ENCODE measurements at regions not wholly inside any gene's neighbourhood (a gene's known extent, or its start where the extent isn't known, plus 50 kb on each side); places are given as distances from the start of the nearest gene placed in this dataset.
A peak's percentile ranks its signal among the peaks of the same experiment; 100 is the strongest.

- DNase-seq: no peak
- Histone ChIP-seq H2AFZ (ENCODE audit: insufficient read depth, low read length, poor library complexity) (no peak overlapping the region), H3K4me3 (ENCODE audit: low read depth, low read length) (no peak overlapping the region), H2BK5ac (ENCODE audit: low read depth, low read length, poor library complexity) (no peak overlapping the region), H3K4me1 (ENCODE audit: control insufficient read depth in 1 of 2, insufficient read depth in 2 of 2, low read length in 2 of 2) (peaks cover 15 to 20% of the 10 kb centered on the region in 2 experiments), H3K79me1 (ENCODE audit: low read length) (peaks cover 21% of the 10 kb centered on the region), H3K27me3 (ENCODE audit: insufficient read depth, low read length) (no peaks in the 10 kb centered on the region), H3K36me3 (ENCODE audit: control insufficient read depth in 1 of 2, insufficient read depth in 2 of 2, low read length in 2 of 2) (no peaks in the 10 kb centered on the region), H3K4me2 (ENCODE audit: low read length) (no peak overlapping the region), H3K9ac (ENCODE audit: low read length) (no peak overlapping the region), H3K9me3 (ENCODE audit: insufficient read depth, low read depth, low read length) (no peaks in the 10 kb centered on the region), H4K91ac (ENCODE audit: low read depth, low read length) (no peak overlapping the region), H2BK120ac (ENCODE audit: insufficient read depth, low read length, poor library complexity) (no peak overlapping the region), H3K14ac (ENCODE audit: low read length) (no peak overlapping the region), H3K4ac (ENCODE audit: low read depth, low read length) (no peak overlapping the region), H2AK5ac (ENCODE audit: low read length) (no peak overlapping the region), H4K8ac (ENCODE audit: low read depth, low read length) (no peak overlapping the region), H2BK12ac (ENCODE audit: low read length) (no peak overlapping the region), H3K18ac (ENCODE audit: low read length) (no peak overlapping the region), H3K23ac (ENCODE audit: low read length) (no peak overlapping the region), H3K79me2 (ENCODE audit: control insufficient read depth, insufficient read depth, low read length, poor library complexity) (peaks cover 3% of the 10 kb centered on the region), H4K12ac (ENCODE audit: low read depth, low read length) (no peak overlapping the region), H3K27ac (ENCODE audit: low read depth, low read length) (no peak overlapping the region)
- WGBS (ENCODE audit: extremely low coverage, insufficient coverage, insufficient read length): no CpG with 5 or more reads among the region's 4 CpGs
Observed at GRCh38 chr2:217244815-217245214, 385.0 kb upstream of the TNP1 start.

GRCh38 chr2:217242947-217243346 is 383.1 kb upstream of the TNP1 start:
- H3K4me2 ChIP-seq (ENCODE audit: low read length): no peak overlapping the region
- no peak overlapping the region for H3K14ac ChIP-seq (ENCODE audit: low read length)
- no peak overlapping the region for H3K23ac ChIP-seq (ENCODE audit: low read length)
- H2BK120ac ChIP-seq (ENCODE audit: insufficient read depth, low read length, poor library complexity): no peak overlapping the region
- H4K91ac ChIP-seq (ENCODE audit: low read depth, low read length): no peak overlapping the region
- H3K27ac ChIP-seq (ENCODE audit: low read depth, low read length): no peak overlapping the region
- H3K4ac ChIP-seq (ENCODE audit: low read depth, low read length): no peak overlapping the region
- H3K4me1 ChIP-seq (ENCODE audit: control insufficient read depth in 1 of 2, insufficient read depth in 2 of 2, low read length in 2 of 2): peaks cover 4 to 9% of the 10 kb centered on the region in 2 experiments
- H3K18ac ChIP-seq (ENCODE audit: low read length): no peak overlapping the region
- H2BK5ac ChIP-seq (ENCODE audit: low read depth, low read length, poor library complexity): no peak overlapping the region
- H3K9me3 ChIP-seq (ENCODE audit: insufficient read depth, low read depth, low read length): no peaks in the 10 kb centered on the region
- no peak overlapping the region for H3K4me3 ChIP-seq (ENCODE audit: low read depth, low read length)
- H2AFZ ChIP-seq (ENCODE audit: insufficient read depth, low read length, poor library complexity): no peak overlapping the region
- H2AK5ac ChIP-seq (ENCODE audit: low read length): no peak overlapping the region
- no peak overlapping the region for H3K9ac ChIP-seq (ENCODE audit: low read length)
- H3K79me2 ChIP-seq (ENCODE audit: control insufficient read depth, insufficient read depth, low read length, poor library complexity): no peaks in the 10 kb centered on the region
- H3K36me3 ChIP-seq (ENCODE audit: control insufficient read depth in 1 of 2, insufficient read depth in 2 of 2, low read length in 2 of 2): no peaks in the 10 kb centered on the region
- no peaks in the 10 kb centered on the region for H3K27me3 ChIP-seq (ENCODE audit: insufficient read depth, low read length)
- peaks cover 9% of the 10 kb centered on the region for H3K79me1 ChIP-seq (ENCODE audit: low read length)
- no peak overlapping the region for H4K8ac ChIP-seq (ENCODE audit: low read depth, low read length)
- no peak for DNase-seq
- no peak overlapping the region for H2BK12ac ChIP-seq (ENCODE audit: low read length)
- WGBS (ENCODE audit: extremely low coverage, insufficient coverage, insufficient read length): no CpG with 5 or more reads among the region's 3 CpGs
- H4K12ac ChIP-seq (ENCODE audit: low read depth, low read length): no peak overlapping the region

GRCh38 chr2:217231724-217232123 is 371.9 kb upstream of the TNP1 start:
- Histone ChIP-seq H2AFZ (ENCODE audit: insufficient read depth, low read length, poor library complexity) (no peak overlapping the region), H2AK5ac (ENCODE audit: low read length) (no peak overlapping the region), H3K4me3 (ENCODE audit: low read depth, low read length) (no peak overlapping the region), H3K4ac (ENCODE audit: low read depth, low read length) (no peak overlapping the region), H4K8ac (ENCODE audit: low read depth, low read length) (no peak overlapping the region), H3K9ac (ENCODE audit: low read length) (no peak overlapping the region), H3K18ac (ENCODE audit: low read length) (no peak overlapping the region), H3K79me2 (ENCODE audit: control insufficient read depth, insufficient read depth, low read length, poor library complexity) (no peaks in the 10 kb centered on the region), H2BK5ac (ENCODE audit: low read depth, low read length, poor library complexity) (no peak overlapping the region), H3K79me1 (ENCODE audit: low read length) (no peaks in the 10 kb centered on the region), H3K36me3 (ENCODE audit: control insufficient read depth in 1 of 2, insufficient read depth in 2 of 2, low read length in 2 of 2) (no peaks in the 10 kb centered on the region), H3K4me1 (ENCODE audit: control insufficient read depth in 1 of 2, insufficient read depth in 2 of 2, low read length in 2 of 2) (no peaks in the 10 kb centered on the region), H3K14ac (ENCODE audit: low read length) (no peak overlapping the region), H2BK120ac (ENCODE audit: insufficient read depth, low read length, poor library complexity) (no peak overlapping the region), H4K91ac (ENCODE audit: low read depth, low read length) (no peak overlapping the region), H3K4me2 (ENCODE audit: low read length) (no peak overlapping the region), H3K27me3 (ENCODE audit: insufficient read depth, low read length) (no peaks in the 10 kb centered on the region), H3K27ac (ENCODE audit: low read depth, low read length) (no peak overlapping the region), H4K12ac (ENCODE audit: low read depth, low read length) (no peak overlapping the region), H3K23ac (ENCODE audit: low read length) (no peak overlapping the region), H3K9me3 (ENCODE audit: insufficient read depth, low read depth, low read length) (no peaks in the 10 kb centered on the region), H2BK12ac (ENCODE audit: low read length) (no peak overlapping the region)
- no peak for DNase-seq
- WGBS (ENCODE audit: extremely low coverage, insufficient coverage, insufficient read length): no CpG with 5 or more reads among the region's 3 CpGs

- no peaks in the 10 kb centered on the region for H3K27me3 ChIP-seq (ENCODE audit: insufficient read depth, low read length)
- no peaks in the 10 kb centered on the region for H3K79me1 ChIP-seq (ENCODE audit: low read length)
- WGBS (ENCODE audit: extremely low coverage, insufficient coverage, insufficient read length): no CpG with 5 or more reads among the region's 1 CpG
- peak in 1 of 2 donors; percentile 40 for DNase-seq
- no peaks in the 10 kb centered on the region for H3K79me2 ChIP-seq (ENCODE audit: control insufficient read depth, insufficient read depth, low read length, poor library complexity)
- no peak overlapping the region for H3K27ac ChIP-seq (ENCODE audit: low read depth, low read length)
- no peak overlapping the region for H2AK5ac ChIP-seq (ENCODE audit: low read length)
- H3K4me2 ChIP-seq (ENCODE audit: low read length): no peak overlapping the region
- no peaks in the 10 kb centered on the region for H3K4me1 ChIP-seq (ENCODE audit: control insufficient read depth in 1 of 2, insufficient read depth in 2 of 2, low read length in 2 of 2)
- H3K36me3 ChIP-seq (ENCODE audit: control insufficient read depth in 1 of 2, insufficient read depth in 2 of 2, low read length in 2 of 2): no peaks in the 10 kb centered on the region
- no peak overlapping the region for H3K23ac ChIP-seq (ENCODE audit: low read length)
- no peak overlapping the region for H3K4me3 ChIP-seq (ENCODE audit: low read depth, low read length)
- no peak overlapping the region for H3K9ac ChIP-seq (ENCODE audit: low read length)
- H2BK120ac ChIP-seq (ENCODE audit: insufficient read depth, low read length, poor library complexity): no peak overlapping the region
- H4K91ac ChIP-seq (ENCODE audit: low read depth, low read length): no peak overlapping the region
- no peak overlapping the region for H4K12ac ChIP-seq (ENCODE audit: low read depth, low read length)
- H2BK5ac ChIP-seq (ENCODE audit: low read depth, low read length, poor library complexity): no peak overlapping the region
- H2BK12ac ChIP-seq (ENCODE audit: low read length): no peak overlapping the region
- no peak overlapping the region for H4K8ac ChIP-seq (ENCODE audit: low read depth, low read length)
- no peak overlapping the region for H3K18ac ChIP-seq (ENCODE audit: low read length)
- no peak overlapping the region for H3K14ac ChIP-seq (ENCODE audit: low read length)
- H2AFZ ChIP-seq (ENCODE audit: insufficient read depth, low read length, poor library complexity): no peak overlapping the region
- H3K4ac ChIP-seq (ENCODE audit: low read depth, low read length): no peak overlapping the region
- no peaks in the 10 kb centered on the region for H3K9me3 ChIP-seq (ENCODE audit: insufficient read depth, low read depth, low read length)
Observed at GRCh38 chr2:217231212-217231611, 371.3 kb upstream of the TNP1 start.
